Smooth muscle cell (in vitro differentiated cells): ENCODE measurements at regions not wholly inside any gene's neighbourhood (a gene's known extent, or its start where the extent isn't known, plus 50 kb on each side); places are given as distances from the start of the nearest gene placed in this dataset.

Experiments
- DNase-seq: peaks from one replicate; lab custom pipeline; 2025; ENCODE audit not compliant: unreplicated experiment; lab: John Stamatoyannopoulos, UW
- H2AFZ ChIP-seq: fragments of 200-600 bp; sonication (generic); 2 replicates; pipeline ENCODE4 v1.6.0; 2016; ENCODE audit warnings: antibody characterized with exemption, low read depth, mild to moderate bottlenecking
- H3F3A ChIP-seq: fragments of 200-600 bp; sonication (generic); 2 replicates; pipeline ENCODE4 v1.6.0; 2017; ENCODE audit warnings: antibody characterized with exemption, low read depth
- H3K27ac ChIP-seq: fragments of 200-600 bp; sonication (generic); 2 replicates; pipeline ENCODE4 v1.5.1; 2016; ENCODE audit warnings: low read depth, mild to moderate bottlenecking
- H3K27me3 ChIP-seq: fragments of 200-600 bp; sonication (generic); 2 replicates; pipeline ENCODE4 v1.6.1; 2016; ENCODE audit warnings: low read depth, mild to moderate bottlenecking
- H3K36me3 ChIP-seq: fragments of 200-600 bp; sonication (generic); 2 replicates; pipeline ENCODE4 v1.5.1; 2016; ENCODE audit warnings: low read depth
- H3K4me1 ChIP-seq: fragments of 200-600 bp; sonication (generic); 2 replicates; pipeline ENCODE4 v1.5.1; 2016; ENCODE audit warnings: low read depth
- H3K4me2 ChIP-seq: fragments of 200-600 bp; sonication (generic); 2 replicates; pipeline ENCODE4 v1.6.0; 2016; ENCODE audit warnings: mild to moderate bottlenecking
- H3K4me3 ChIP-seq: fragments of 200-600 bp; sonication (generic); 2 replicates; pipeline ENCODE4 v1.5.1; 2016; ENCODE audit warnings: mild to moderate bottlenecking
- H3K79me2 ChIP-seq: fragments of 200-600 bp; sonication (generic); 2 replicates; pipeline ENCODE4 v1.6.0; 2016; ENCODE audit warnings: low read depth, mild to moderate bottlenecking
- H3K9ac ChIP-seq: fragments of 200-600 bp; sonication (generic); 2 replicates; pipeline ENCODE4 v1.6.0; 2016; ENCODE audit warnings: low read depth
- H3K9me3 ChIP-seq: fragments of 200-600 bp; sonication (generic); replicated peaks from 2 replicates; pipeline ENCODE4 v1.5.1; 2016; ENCODE audit warnings: low read depth
- H4K20me1 ChIP-seq: fragments of 200-600 bp; sonication (generic); 2 replicates; pipeline ENCODE4 v1.6.0; 2016; ENCODE audit warnings: low read depth
- CTCF ChIP-seq: fragments of 200-600 bp; sonication (generic); IDR thresholded peaks from 2 replicates; pipeline ENCODE4 v1.5.1; 2017; ENCODE audit warnings: borderline replicate concordance, mild to moderate bottlenecking, antibody characterized with exemption; ENCODE audit not compliant: insufficient read depth, poor library complexity, severe bottlenecking
- WGBS: methylation state at CpG from one replicate; pipeline ENCODE4 v1.1.7; 2016; ENCODE audit warnings: low lambda C conversion rate; 5-methylcytosine and 5-hydroxymethylcytosine counted together

DNA sequence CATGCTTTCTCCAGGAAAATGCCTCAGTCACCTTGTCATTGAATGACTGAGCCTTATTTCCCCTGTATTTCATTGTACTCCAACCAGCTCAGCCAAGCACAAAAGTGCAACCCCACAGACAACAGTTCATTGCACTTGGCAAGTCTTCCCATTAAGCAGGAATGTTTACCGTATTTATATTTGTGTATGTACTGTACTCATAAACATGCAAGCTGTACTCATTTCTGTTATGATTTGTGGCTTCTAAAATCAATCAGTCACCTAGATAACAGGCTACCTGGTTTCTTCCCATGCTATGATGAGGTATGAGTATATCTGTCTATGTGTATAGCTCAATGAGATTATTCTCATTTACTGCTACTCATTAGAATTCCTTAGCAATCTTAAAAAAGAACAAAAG is 505.5 kb upstream of the FAM98A start:
- Histone ChIP-seq H3K9ac (peak overlapping the region; percentile 9), H4K20me1 (no peaks in the 10 kb centered on the region), H3K4me1 (no peaks in the 10 kb centered on the region), H3K4me3 (no peak overlapping the region), H2AFZ (no peak overlapping the region), H3K79me2 (no peaks in the 10 kb centered on the region), H3F3A (no peaks in the 10 kb centered on the region), H3K36me3 (no peaks in the 10 kb centered on the region), H3K27me3 (no peaks in the 10 kb centered on the region), H3K27ac (peak overlapping the region; percentile 64), H3K4me2 (no peak overlapping the region), H3K9me3 (no peaks in the 10 kb centered on the region)
- DNase-seq: no peak
- WGBS: 74% methylated on average over 1 of the region's 1 CpG
- no peak for TF ChIP-seq CTCF

GRCh38 chr2:34103437-34103836 is 504.3 kb upstream of the FAM98A start:
- Histone ChIP-seq H3K79me2 (no peaks in the 10 kb centered on the region), H3K4me1 (no peaks in the 10 kb centered on the region), H3K27me3 (no peaks in the 10 kb centered on the region), H3F3A (no peaks in the 10 kb centered on the region), H3K4me2 (no peak overlapping the region), H3K9ac (no peak overlapping the region), H3K9me3 (no peaks in the 10 kb centered on the region), H2AFZ (no peak overlapping the region), H3K36me3 (no peaks in the 10 kb centered on the region), H3K27ac (no peak overlapping the region), H4K20me1 (no peaks in the 10 kb centered on the region), H3K4me3 (no peak overlapping the region)
- WGBS: 67% methylated on average over 2 of the region's 2 CpGs
- no peak for TF ChIP-seq CTCF
- no peak for DNase-seq

- Histone ChIP-seq H4K20me1 (no peaks in the 10 kb centered on the region), H3K4me2 (no peak overlapping the region), H3K79me2 (no peaks in the 10 kb centered on the region), H2AFZ (no peak overlapping the region), H3K27ac (no peak overlapping the region), H3K9ac (no peak overlapping the region), H3K9me3 (no peaks in the 10 kb centered on the region), H3F3A (no peaks in the 10 kb centered on the region), H3K36me3 (no peaks in the 10 kb centered on the region), H3K4me3 (no peak overlapping the region), H3K27me3 (no peaks in the 10 kb centered on the region), H3K4me1 (no peaks in the 10 kb centered on the region)
- DNase-seq: no peak
- no peak for TF ChIP-seq CTCF
- WGBS: 86% methylated on average over 2 of the region's 2 CpGs
Measured at GRCh38 chr2:34102339-34102738, 503.2 kb upstream of the FAM98A start.

- 91% methylated on average over 2 of the region's 2 CpGs for WGBS
- H3K4me3 ChIP-seq: no peak overlapping the region
Measured at GRCh38 chr2:34099377-34099776, 500.3 kb upstream of the FAM98A start.

More at GRCh38 chr2:34099377-34099776, 500.3 kb upstream of the FAM98A start:
- Histone ChIP-seq H3K27ac (no peak overlapping the region), H3F3A (no peaks in the 10 kb centered on the region), H3K79me2 (no peaks in the 10 kb centered on the region), H3K36me3 (no peaks in the 10 kb centered on the region), H3K9ac (no peak overlapping the region), H3K27me3 (no peaks in the 10 kb centered on the region), H4K20me1 (no peaks in the 10 kb centered on the region), H2AFZ (no peak overlapping the region), H3K4me2 (no peak overlapping the region), H3K4me1 (no peaks in the 10 kb centered on the region), H3K9me3 (no peaks in the 10 kb centered on the region)
- no peak for TF ChIP-seq CTCF
- DNase-seq: no peak
